Nephron progenitor cell (in vitro differentiated cells): ENCODE measurements at regions not wholly inside any gene's neighbourhood (a gene's known extent, or its start where the extent isn't known, plus 50 kb on each side); places are given as distances from the start of the nearest gene placed in this dataset.

Source experiments
- DNase-seq: peaks from one replicate; pipeline ENCODE4 v3.0.0; 2021
- H3K27ac Mint-ChIP-seq: 2 replicates; pipeline ENCODE4 v1.8.0; 2021; ENCODE audit warnings: mild to moderate bottlenecking, moderate library complexity, mixed read lengths
- H3K27me3 Mint-ChIP-seq: 2 replicates; pipeline ENCODE4 v1.8.0; 2021; ENCODE audit warnings: mild to moderate bottlenecking, low read depth, mixed read lengths; ENCODE audit not compliant: poor library complexity
- H3K36me3 Mint-ChIP-seq: 2 replicates; pipeline ENCODE4 v1.8.0; 2021; ENCODE audit warnings: low read depth, mixed read lengths
- H3K4me1 Mint-ChIP-seq: 2 replicates; pipeline ENCODE4 v1.8.0; 2021; ENCODE audit warnings: mixed read lengths
- H3K4me3 Mint-ChIP-seq: 2 replicates; pipeline ENCODE4 v1.8.0; 2021; ENCODE audit warnings: mild to moderate bottlenecking, moderate library complexity, mixed read lengths
- H3K9me3 Mint-ChIP-seq: 2 replicates; pipeline ENCODE4 v1.8.0; 2021; ENCODE audit warnings: mild to moderate bottlenecking, moderate library complexity, mixed read lengths
- TF ChIP-seq, protein P1 (sequence below): fragments of 200-600 bp; sonication (generic); IDR thresholded peaks from 2 replicates; pipeline ENCODE4 v1.5.0; 2021; ENCODE audit warnings: antibody characterized with exemption

- Mint-ChIP-seq H3K27me3 (peaks cover 8% of the 10 kb centered on the region), H3K4me1 (no peaks in the 10 kb centered on the region), H3K27ac (no peak overlapping the region), H3K9me3 (no peaks in the 10 kb centered on the region), H3K36me3 (no peaks in the 10 kb centered on the region), H3K4me3 (no peak overlapping the region)
- DNase-seq = no peak
- TF ChIP-seq, protein P1, sequence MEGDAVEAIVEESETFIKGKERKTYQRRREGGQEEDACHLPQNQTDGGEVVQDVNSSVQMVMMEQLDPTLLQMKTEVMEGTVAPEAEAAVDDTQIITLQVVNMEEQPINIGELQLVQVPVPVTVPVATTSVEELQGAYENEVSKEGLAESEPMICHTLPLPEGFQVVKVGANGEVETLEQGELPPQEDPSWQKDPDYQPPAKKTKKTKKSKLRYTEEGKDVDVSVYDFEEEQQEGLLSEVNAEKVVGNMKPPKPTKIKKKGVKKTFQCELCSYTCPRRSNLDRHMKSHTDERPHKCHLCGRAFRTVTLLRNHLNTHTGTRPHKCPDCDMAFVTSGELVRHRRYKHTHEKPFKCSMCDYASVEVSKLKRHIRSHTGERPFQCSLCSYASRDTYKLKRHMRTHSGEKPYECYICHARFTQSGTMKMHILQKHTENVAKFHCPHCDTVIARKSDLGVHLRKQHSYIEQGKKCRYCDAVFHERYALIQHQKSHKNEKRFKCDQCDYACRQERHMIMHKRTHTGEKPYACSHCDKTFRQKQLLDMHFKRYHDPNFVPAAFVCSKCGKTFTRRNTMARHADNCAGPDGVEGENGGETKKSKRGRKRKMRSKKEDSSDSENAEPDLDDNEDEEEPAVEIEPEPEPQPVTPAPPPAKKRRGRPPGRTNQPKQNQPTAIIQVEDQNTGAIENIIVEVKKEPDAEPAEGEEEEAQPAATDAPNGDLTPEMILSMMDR = no peak
Measured at GRCh38 chr10:2494399-2494798, 572.9 kb upstream of the PFKP start.

DNA sequence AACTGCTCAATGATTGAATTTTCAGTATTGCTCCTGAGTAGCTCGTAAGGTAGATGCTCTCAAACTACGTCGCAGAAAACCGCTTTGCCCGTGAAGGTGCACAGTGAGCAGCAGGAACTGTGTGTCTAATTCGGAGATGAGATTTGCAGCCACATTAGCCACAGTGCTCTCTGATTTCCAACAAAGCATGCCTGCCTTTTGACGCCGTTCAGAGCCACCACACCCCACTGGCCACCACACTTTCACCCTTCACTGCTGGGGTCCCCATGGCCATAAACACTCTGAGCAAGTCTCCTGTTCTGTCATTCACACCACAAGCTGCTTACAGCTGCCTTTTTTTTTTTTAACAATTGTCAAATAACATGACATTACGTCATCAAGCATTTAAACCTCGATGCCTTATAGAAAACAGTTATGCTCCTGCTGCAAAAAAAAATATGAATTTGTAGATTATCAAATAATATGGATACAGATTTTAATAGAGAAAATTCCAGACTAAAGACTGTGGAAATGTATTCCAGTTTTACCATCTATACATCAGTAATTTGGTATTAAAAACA lies 578.8 kb upstream of the PFKP start:
- H3K27me3 Mint-ChIP-seq = peaks cover 13% of the 10 kb centered on the region
- no peak overlapping the region for H3K27ac Mint-ChIP-seq
- H3K4me3 Mint-ChIP-seq = no peak overlapping the region
- peak; percentile 17 for DNase-seq
- H3K36me3 Mint-ChIP-seq = no peaks in the 10 kb centered on the region
- H3K9me3 Mint-ChIP-seq = no peaks in the 10 kb centered on the region
- peaks cover 7% of the 10 kb centered on the region for H3K4me1 Mint-ChIP-seq
- TF ChIP-seq, protein P1 = no peak

GRCh38 chr10:2487921-2488320 lies 579.4 kb upstream of the PFKP start:
- Mint-ChIP-seq H3K27me3 (peaks cover 11% of the 10 kb centered on the region), H3K4me3 (no peak overlapping the region), H3K27ac (no peak overlapping the region), H3K4me1 (peaks cover 7% of the 10 kb centered on the region), H3K9me3 (no peaks in the 10 kb centered on the region), H3K36me3 (no peaks in the 10 kb centered on the region)
- TF ChIP-seq, protein P1 = no peak
- no peak for DNase-seq

- H3K9me3 Mint-ChIP-seq = peaks cover 13% of the 10 kb centered on the region
- no peak overlapping the region for H3K27ac Mint-ChIP-seq
- TF ChIP-seq, protein P1 = no peak
- peaks cover 5% of the 10 kb centered on the region for H3K36me3 Mint-ChIP-seq
- H3K4me3 Mint-ChIP-seq = no peak overlapping the region
- peaks cover 6% of the 10 kb centered on the region for H3K27me3 Mint-ChIP-seq
- DNase-seq = no peak
- H3K4me1 Mint-ChIP-seq = peaks cover 22% of the 10 kb centered on the region
Measured at GRCh38 chr10:2478656-2479055, 588.7 kb upstream of the PFKP start.

- H3K9me3 Mint-ChIP-seq = peaks cover 21% of the 10 kb centered on the region
- peaks cover 4% of the 10 kb centered on the region for H3K27me3 Mint-ChIP-seq
- no peak overlapping the region for H3K27ac Mint-ChIP-seq
- TF ChIP-seq, protein P1 = no peak
- no peak for DNase-seq
- H3K36me3 Mint-ChIP-seq = peaks cover 5% of the 10 kb centered on the region
- no peak overlapping the region for H3K4me3 Mint-ChIP-seq
- H3K4me1 Mint-ChIP-seq = peaks cover 22% of the 10 kb centered on the region
Measured at GRCh38 chr10:2476812-2477553, 590.4 kb upstream of the PFKP start.
